GM12891 (cell line): ENCODE measurements at regions not wholly inside any gene's neighbourhood (a gene's known extent, or its start where the extent isn't known, plus 50 kb on each side); places are given as distances from the start of the nearest gene placed in this dataset.

ENCODE experiments used
- PAX5 ChIP-seq: IDR thresholded peaks from 2 replicates; pipeline ENCODE4 v1.6.1; 2011; ENCODE audit warnings: low read length, moderate library complexity, mild to moderate bottlenecking; ENCODE audit not compliant: insufficient read depth, severe bottlenecking
- POLR2A ChIP-seq: IDR thresholded peaks from 2 replicates; pipeline ENCODE4 v1.6.1; 2011; ENCODE audit warnings: low read depth, low read length, control low read depth
- POLR2AphosphoS5 ChIP-seq: IDR thresholded peaks from 2 replicates; pipeline ENCODE4 v1.6.1; 2011; ENCODE audit warnings: low read depth, low read length, control low read depth
- POU2F2 ChIP-seq: IDR thresholded peaks from 2 replicates; pipeline ENCODE4 v1.6.1; 2011; ENCODE audit warnings: low read depth, mild to moderate bottlenecking, control low read depth, low read length, moderate library complexity
- SPI1 ChIP-seq: IDR thresholded peaks from 2 replicates; pipeline ENCODE4 v1.6.1; 2011; ENCODE audit warnings: low read depth, low read length, control low read depth
- TAF1 ChIP-seq: IDR thresholded peaks from 2 replicates; pipeline ENCODE4 v1.6.1; 2011; ENCODE audit warnings: low read depth, low read length, control low read depth

DNA sequence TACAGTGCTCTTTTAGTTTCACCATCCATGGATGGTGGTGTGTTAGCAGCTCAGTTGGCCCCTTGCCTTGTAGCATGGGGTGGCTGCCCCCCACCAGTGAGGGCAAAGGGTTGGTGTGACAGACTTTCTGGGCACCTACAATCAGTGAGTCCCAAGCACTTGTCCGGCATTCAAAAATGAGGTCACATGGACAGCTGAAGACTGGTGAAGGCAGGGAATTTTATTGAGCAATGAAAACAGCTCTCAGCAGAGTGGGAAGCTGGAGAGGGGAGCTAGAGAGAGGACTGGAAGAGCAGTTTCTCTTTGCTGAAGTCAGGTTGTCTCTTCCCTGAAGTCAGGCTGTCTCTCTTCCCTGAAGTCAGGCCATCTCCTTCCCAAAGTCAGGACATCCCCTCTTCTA is 1053.2 kb downstream of the SLITRK1 start:
- TF ChIP-seq POLR2A (no peak), POLR2AphosphoS5 (no peak), SPI1 (no peak), PAX5 (no peak), POU2F2 (no peak), TAF1 (no peak)
